AG09309 (cell line): ENCODE measurements at regions not wholly inside any gene's neighbourhood (a gene's known extent, or its start where the extent isn't known, plus 50 kb on each side); places are given as distances from the start of the nearest gene placed in this dataset.

Experiments
- DNase-seq: peaks from one replicate; pipeline ENCODE4 v3.0.0-alpha.2; 2010; ENCODE audit warnings: low read depth
- H3K4me3 ChIP-seq: 2 replicates; pipeline ENCODE4 v1.5.1; 2011; ENCODE audit warnings: mild to moderate bottlenecking, low read depth, low read length, moderate library complexity; ENCODE audit not compliant: control insufficient read depth
- TF ChIP-seq, protein P1 (sequence below): IDR thresholded peaks from 2 replicates; pipeline ENCODE4 v1.5.1; 2011; ENCODE audit warnings: mild to moderate bottlenecking, low read depth, low read length, inconsistent platforms; ENCODE audit not compliant: insufficient read depth, control insufficient read depth; ENCODE audit errors: missing control alignments

DNA sequence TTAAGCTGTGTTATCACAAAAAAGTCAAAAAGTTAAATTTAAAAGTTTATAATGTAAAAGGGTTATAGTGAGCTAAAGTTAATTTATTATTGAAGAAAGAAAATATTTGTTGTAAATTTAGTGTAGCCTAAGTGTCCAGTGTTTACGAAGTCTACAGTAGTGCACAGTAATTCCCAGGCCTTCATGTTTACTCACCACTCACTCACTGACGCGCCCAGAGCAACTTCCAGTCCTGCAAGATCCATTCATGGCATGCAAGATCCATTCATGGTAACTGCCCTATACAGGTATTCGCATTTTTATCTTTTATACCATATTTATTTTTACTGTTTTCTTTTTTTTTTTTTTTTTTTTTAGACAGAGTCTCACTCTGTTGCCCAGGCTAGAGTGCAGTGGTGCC is 69.5 kb downstream of the TPRA1 start:
- TF ChIP-seq, protein P1, sequence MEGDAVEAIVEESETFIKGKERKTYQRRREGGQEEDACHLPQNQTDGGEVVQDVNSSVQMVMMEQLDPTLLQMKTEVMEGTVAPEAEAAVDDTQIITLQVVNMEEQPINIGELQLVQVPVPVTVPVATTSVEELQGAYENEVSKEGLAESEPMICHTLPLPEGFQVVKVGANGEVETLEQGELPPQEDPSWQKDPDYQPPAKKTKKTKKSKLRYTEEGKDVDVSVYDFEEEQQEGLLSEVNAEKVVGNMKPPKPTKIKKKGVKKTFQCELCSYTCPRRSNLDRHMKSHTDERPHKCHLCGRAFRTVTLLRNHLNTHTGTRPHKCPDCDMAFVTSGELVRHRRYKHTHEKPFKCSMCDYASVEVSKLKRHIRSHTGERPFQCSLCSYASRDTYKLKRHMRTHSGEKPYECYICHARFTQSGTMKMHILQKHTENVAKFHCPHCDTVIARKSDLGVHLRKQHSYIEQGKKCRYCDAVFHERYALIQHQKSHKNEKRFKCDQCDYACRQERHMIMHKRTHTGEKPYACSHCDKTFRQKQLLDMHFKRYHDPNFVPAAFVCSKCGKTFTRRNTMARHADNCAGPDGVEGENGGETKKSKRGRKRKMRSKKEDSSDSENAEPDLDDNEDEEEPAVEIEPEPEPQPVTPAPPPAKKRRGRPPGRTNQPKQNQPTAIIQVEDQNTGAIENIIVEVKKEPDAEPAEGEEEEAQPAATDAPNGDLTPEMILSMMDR = no peak
- H3K4me3 ChIP-seq = no peak overlapping the region
- no peak for DNase-seq

DNA sequence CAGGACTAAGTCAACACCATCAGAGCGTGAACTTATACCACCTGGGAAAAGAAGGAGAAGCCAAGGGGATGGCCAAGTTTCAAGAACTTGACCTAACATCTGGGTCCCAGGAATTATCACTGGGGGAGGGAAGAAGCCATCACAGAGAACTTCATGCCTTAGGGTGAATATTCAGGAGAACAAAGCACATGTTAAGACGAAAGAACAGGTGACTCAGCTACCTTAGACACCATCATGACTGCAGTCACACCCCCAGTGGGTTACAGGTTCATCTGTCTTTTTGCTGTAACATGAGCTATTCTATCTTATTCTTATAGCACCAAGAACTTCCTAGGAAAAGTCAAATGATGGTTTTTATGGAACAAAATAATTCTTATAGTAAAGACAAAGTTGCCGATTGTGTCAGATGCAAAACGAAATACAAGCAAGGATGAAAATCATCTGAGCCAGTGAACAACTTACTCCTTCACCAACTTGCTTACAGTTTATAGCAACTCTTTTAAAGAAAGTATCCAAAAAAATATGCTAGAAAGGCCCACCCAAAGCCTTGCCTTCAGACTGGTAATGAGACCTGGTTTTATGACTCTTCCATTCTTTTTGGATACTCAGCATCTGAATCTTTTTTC is 72.0 kb downstream of the TPRA1 start:
- no peak overlapping the region for H3K4me3 ChIP-seq
- TF ChIP-seq, protein P1 = no peak
- no peak for DNase-seq

DNA sequence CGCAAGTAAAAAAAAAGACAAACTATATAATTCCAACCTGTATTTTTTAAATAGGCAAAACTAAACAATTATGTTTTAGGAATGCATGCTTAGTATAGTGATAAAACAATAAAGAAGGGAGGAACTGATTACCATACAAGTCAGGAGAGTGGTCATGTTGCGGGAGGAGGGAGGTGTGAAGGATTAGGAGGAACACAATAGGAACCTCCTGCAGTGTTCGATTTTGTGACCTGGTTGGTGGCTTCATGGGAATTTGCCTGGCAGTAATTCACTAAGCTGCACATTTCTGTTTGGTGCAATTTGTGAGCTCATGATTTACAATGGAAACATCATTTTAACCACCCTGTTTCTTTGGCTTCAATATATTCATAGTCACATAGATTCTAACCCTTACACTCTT is 78.3 kb downstream of the TPRA1 start:
- no peak for DNase-seq
- TF ChIP-seq, protein P1 = no peak
- no peak overlapping the region for H3K4me3 ChIP-seq

DNA sequence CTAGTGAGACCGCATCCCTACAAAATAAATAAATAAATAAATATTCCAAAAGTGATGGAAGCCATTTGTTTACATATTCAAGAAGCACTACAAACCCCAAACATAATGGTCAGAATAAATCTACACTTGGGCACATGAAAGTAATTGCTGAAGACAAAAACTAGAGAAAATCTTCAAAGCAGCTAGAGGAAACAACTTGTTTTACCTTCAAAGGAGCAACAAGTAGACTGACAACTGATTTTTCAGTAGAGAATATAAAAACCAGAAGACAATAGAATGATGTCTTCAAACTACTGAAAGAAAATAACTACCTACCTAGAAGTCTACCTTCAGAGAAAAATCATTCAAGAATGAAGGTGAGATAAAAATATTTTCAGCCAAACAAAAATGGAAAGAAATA is 89.4 kb downstream of the TPRA1 start:
- no peak for DNase-seq
- TF ChIP-seq, protein P1 = no peak
- H3K4me3 ChIP-seq = no peak overlapping the region

DNA sequence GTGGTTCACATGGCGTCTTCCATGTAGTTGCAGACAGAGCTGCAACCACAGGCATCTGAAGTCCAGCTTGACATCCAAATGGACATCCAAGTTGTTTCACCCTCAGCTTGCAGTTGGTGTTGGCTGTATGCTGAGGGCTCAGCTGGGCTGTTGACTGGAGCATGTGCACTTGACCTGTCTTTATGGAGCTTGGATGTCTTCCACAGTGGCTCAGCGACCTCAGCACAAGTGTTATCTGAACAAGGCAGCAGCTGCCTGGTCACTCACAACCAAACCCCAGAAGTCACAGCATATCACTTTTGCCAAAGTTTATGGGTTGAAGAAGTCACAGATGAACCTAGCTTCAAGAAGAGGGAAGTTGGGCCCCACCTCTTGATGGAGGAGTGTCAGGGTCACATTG is 92.9 kb downstream of the TPRA1 start:
- H3K4me3 ChIP-seq = no peak overlapping the region
- TF ChIP-seq, protein P1 = no peak
- no peak for DNase-seq

DNA sequence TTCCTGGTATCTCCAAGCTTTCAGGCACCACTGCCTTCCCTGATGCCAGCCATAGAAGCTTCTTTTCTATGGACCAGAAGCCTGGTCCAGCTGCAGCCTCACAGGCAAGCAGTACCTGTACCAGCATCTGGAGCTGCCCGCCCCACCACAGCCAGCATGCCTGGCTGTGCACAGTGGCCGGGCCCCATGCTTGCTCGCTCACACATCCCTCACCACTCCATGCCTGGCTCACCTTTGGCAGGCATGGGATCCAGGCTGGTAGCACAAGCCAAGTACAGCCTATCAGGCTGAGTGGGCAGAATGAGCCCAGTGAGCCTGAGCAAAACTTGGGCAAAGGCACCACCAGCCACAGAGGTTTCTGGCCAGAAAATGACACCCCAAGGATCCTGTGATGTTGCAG is 93.4 kb downstream of the TPRA1 start:
- TF ChIP-seq, protein P1 = no peak
- DNase-seq = no peak
- H3K4me3 ChIP-seq = no peak overlapping the region
